ENCODE measurements at regions not wholly inside any gene's neighbourhood (a gene's known extent, or its start where the extent isn't known, plus 50 kb on each side); places are given as distances from the start of the nearest gene placed in this dataset.

GRCh38 chr5:135235551-135236227 is 163.3 kb downstream of the MACROH2A1 start:
- ChIA-PET CTCF (interaction anchor here (0.9 kb wide), 1 partner anchor 11 kb away, joined by 3 read pairs; no protein-coding TSS in a partner anchor), POLR2A (no interaction called here)
- TF ChIP-seq CTCF (IDR thresholded peaks at IDR 0.05; ENCODE audit: control extremely low read depth, extremely low read depth, low read depth, missing control alignments) = no peak
- DNase-seq (ENCODE audit: extremely low spot score) = no peak

- TF ChIP-seq CTCF (IDR thresholded peaks at IDR 0.05; ENCODE audit: control extremely low read depth, extremely low read depth, low read depth, missing control alignments) = no peak
- no peak for DNase-seq (ENCODE audit: extremely low spot score)
- ChIA-PET CTCF (interaction anchor here (1.2 kb wide), 1 partner anchor 22 kb away, joined by 5 read pairs; no protein-coding TSS in a partner anchor), POLR2A (no interaction called here)
Observed at GRCh38 chr5:135234666-135235401, 164.2 kb downstream of the MACROH2A1 start.

- ChIA-PET POLR2A (no interaction called here), CTCF (interaction anchor here (1.2 kb wide), 1 partner anchor 21 kb away, joined by 5 read pairs; no protein-coding TSS in a partner anchor)
- no peak for TF ChIP-seq CTCF (IDR thresholded peaks at IDR 0.05; ENCODE audit: control extremely low read depth, extremely low read depth, low read depth, missing control alignments)
- no peak for DNase-seq (ENCODE audit: extremely low spot score)
Observed at GRCh38 chr5:135234242-135234641, 164.8 kb downstream of the MACROH2A1 start.

GRCh38 chr5:135233477-135233876 is 165.6 kb downstream of the MACROH2A1 start:
- TF ChIP-seq CTCF (IDR thresholded peaks at IDR 0.05; ENCODE audit: control extremely low read depth, extremely low read depth, low read depth, missing control alignments) = no peak
- DNase-seq (ENCODE audit: extremely low spot score) = no peak
- ChIA-PET POLR2A (no interaction called here), CTCF (no interaction called here)

GRCh38 chr5:135232958-135233357 is 166.1 kb downstream of the MACROH2A1 start:
- ChIA-PET CTCF (no interaction called here), POLR2A (interaction anchor here (0.6 kb wide), 1 partner anchor 13 kb away, joined by 6 read pairs; no protein-coding TSS in a partner anchor)
- TF ChIP-seq CTCF (IDR thresholded peaks at IDR 0.05; ENCODE audit: control extremely low read depth, extremely low read depth, low read depth, missing control alignments) = no peak
- DNase-seq (ENCODE audit: extremely low spot score) = no peak

- DNase-seq (ENCODE audit: extremely low spot score) = no peak
- no peak for TF ChIP-seq CTCF (IDR thresholded peaks at IDR 0.05; ENCODE audit: control extremely low read depth, extremely low read depth, low read depth, missing control alignments)
- POLR2A ChIA-PET = no interaction called here
- CTCF ChIA-PET = interaction anchor here (0.9 kb wide), 1 partner anchor 20 kb away, joined by 3 read pairs; no protein-coding TSS in a partner anchor
Observed at GRCh38 chr5:135231289-135231688, 167.7 kb downstream of the MACROH2A1 start.

All from GM10248 (cell line).